Keratinocyte (primary cell): ENCODE measurements at regions not wholly inside any gene's neighbourhood (a gene's known extent, or its start where the extent isn't known, plus 50 kb on each side); places are given as distances from the start of the nearest gene placed in this dataset.

ENCODE experiments used
- CTCF ChIP-seq, 3 experiments: IDR thresholded peaks in 1 of 3; conservative IDR thresholded peaks in 1 of 3; optimal IDR thresholded peaks in 1 of 3; 2 replicates in 2 of 3; 3 replicates in 1 of 3; pipeline versions ENCODE3 to v1.5.1; 2011; ENCODE audit warnings: low read length in 3 of 3, mild to moderate bottlenecking in 3 of 3, moderate library complexity in 2 of 3, control low read depth in 1 of 3, inconsistent platforms in 1 of 3; ENCODE audit not compliant: insufficient read depth in 2 of 3; ENCODE audit errors: extremely low read depth in 1 of 3
- EZH2 ChIP-seq: IDR thresholded peaks from one replicate; pipeline ENCODE4 v1.6.1; 2012; ENCODE audit warnings: inconsistent platforms, mild to moderate bottlenecking, low read length, moderate library complexity

- no peak for TF ChIP-seq CTCF (optimal IDR thresholded peaks at IDR 0.05 in 1 of 3, IDR thresholded peaks at IDR 0.05 in 1 of 3, conservative IDR thresholded peaks at IDR 0.05 in 1 of 3; ENCODE audit: extremely low read depth in 1 of 3, insufficient read depth in 2 of 3, low read length in 3 of 3)
- no peak for TF ChIP-seq EZH2
These were observed 158.9 kb upstream of the EGFLAM start for GRCh38 chr5:38099205-38100168.
